ENCODE measurements at regions not wholly inside any gene's neighbourhood (a gene's known extent, or its start where the extent isn't known, plus 50 kb on each side); places are given as distances from the start of the nearest gene placed in this dataset.

DNA sequence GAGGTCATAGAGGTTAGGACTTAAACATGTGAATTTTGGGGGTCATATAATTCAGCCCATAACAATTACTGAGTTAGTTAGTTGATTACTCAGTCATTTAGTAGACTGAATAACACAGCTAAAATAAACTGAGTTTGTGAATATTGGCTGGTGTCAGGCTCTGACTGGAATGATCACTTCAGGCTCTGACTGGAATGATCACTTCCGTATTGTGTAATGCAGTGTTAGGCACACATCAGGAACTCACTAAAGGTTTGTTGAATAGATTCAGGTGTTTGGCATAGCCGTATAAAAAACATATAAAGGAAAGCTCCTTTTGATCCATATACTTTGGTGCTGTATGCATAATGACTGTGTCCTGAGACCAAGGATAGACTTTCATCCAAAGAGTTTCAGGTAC is 610.5 kb downstream of the INSC start:
- TF ChIP-seq, protein P1, sequence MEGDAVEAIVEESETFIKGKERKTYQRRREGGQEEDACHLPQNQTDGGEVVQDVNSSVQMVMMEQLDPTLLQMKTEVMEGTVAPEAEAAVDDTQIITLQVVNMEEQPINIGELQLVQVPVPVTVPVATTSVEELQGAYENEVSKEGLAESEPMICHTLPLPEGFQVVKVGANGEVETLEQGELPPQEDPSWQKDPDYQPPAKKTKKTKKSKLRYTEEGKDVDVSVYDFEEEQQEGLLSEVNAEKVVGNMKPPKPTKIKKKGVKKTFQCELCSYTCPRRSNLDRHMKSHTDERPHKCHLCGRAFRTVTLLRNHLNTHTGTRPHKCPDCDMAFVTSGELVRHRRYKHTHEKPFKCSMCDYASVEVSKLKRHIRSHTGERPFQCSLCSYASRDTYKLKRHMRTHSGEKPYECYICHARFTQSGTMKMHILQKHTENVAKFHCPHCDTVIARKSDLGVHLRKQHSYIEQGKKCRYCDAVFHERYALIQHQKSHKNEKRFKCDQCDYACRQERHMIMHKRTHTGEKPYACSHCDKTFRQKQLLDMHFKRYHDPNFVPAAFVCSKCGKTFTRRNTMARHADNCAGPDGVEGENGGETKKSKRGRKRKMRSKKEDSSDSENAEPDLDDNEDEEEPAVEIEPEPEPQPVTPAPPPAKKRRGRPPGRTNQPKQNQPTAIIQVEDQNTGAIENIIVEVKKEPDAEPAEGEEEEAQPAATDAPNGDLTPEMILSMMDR (IDR thresholded peaks at IDR 0.05; ENCODE audit: unreplicated experiment) = no peak
- H3K27ac Mint-ChIP-seq = no peak overlapping the region
- no peak for DNase-seq (ENCODE audit: low spot score in 2 of 2, unreplicated experiment in 2 of 2)
- no peak overlapping the region for H3K4me3 Mint-ChIP-seq
- H3K27me3 Mint-ChIP-seq (ENCODE audit: low read depth) = peaks cover 12% of the 10 kb centered on the region
- H3K36me3 Mint-ChIP-seq = no peaks in the 10 kb centered on the region
- H3K9me3 Mint-ChIP-seq = peaks cover 13% of the 10 kb centered on the region
- no peaks in the 10 kb centered on the region for H3K4me1 Mint-ChIP-seq

GRCh38 chr11:15726221-15726746 is 611.6 kb downstream of the INSC start:
- H3K4me1 Mint-ChIP-seq = no peaks in the 10 kb centered on the region
- peaks cover 13% of the 10 kb centered on the region for H3K9me3 Mint-ChIP-seq
- DNase-seq (ENCODE audit: low spot score in 2 of 2, unreplicated experiment in 2 of 2) = no peak
- H3K36me3 Mint-ChIP-seq = no peaks in the 10 kb centered on the region
- TF ChIP-seq, protein P1 (IDR thresholded peaks at IDR 0.05; ENCODE audit: unreplicated experiment) = no peak
- H3K27ac Mint-ChIP-seq = no peak overlapping the region
- H3K4me3 Mint-ChIP-seq = no peak overlapping the region
- H3K27me3 Mint-ChIP-seq (ENCODE audit: low read depth) = peaks cover 7% of the 10 kb centered on the region

- no peak overlapping the region for H3K4me3 Mint-ChIP-seq
- peaks cover 7% of the 10 kb centered on the region for H3K27me3 Mint-ChIP-seq (ENCODE audit: low read depth)
- no peaks in the 10 kb centered on the region for H3K4me1 Mint-ChIP-seq
- peaks cover 7% of the 10 kb centered on the region for H3K9me3 Mint-ChIP-seq
- H3K36me3 Mint-ChIP-seq = no peaks in the 10 kb centered on the region
- TF ChIP-seq, protein P1 (IDR thresholded peaks at IDR 0.05; ENCODE audit: unreplicated experiment) = no peak
- DNase-seq (ENCODE audit: low spot score in 2 of 2, unreplicated experiment in 2 of 2) = no peak
- no peak overlapping the region for H3K27ac Mint-ChIP-seq
These were observed 612.3 kb downstream of the INSC start for GRCh38 chr11:15726893-15727519.

DNA sequence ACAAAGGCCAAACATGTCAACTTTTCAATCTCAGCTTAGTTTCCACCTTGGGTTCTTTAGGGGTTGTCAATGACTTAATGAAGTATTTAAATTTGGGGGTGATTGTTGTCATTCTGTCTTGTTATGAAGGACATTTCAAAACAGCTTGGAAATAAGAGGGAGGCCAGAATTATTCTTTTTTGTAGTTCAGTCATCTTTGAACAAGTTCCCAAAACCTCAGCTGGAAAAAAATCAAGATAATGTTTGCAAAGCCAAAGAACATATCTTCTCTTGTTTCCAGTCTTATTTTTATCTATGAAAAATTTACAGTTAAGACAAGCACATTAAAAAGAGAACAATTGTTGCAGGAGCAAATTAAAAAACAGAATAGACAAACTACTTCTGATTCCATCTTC is 612.8 kb downstream of the INSC start:
- Mint-ChIP-seq H3K27me3 (ENCODE audit: low read depth) (peaks cover 7% of the 10 kb centered on the region), H3K27ac (no peak overlapping the region), H3K36me3 (no peaks in the 10 kb centered on the region), H3K4me3 (no peak overlapping the region), H3K4me1 (no peaks in the 10 kb centered on the region), H3K9me3 (peaks cover 2% of the 10 kb centered on the region)
- TF ChIP-seq, protein P1 (IDR thresholded peaks at IDR 0.05; ENCODE audit: unreplicated experiment) = no peak
- DNase-seq (ENCODE audit: low spot score in 2 of 2, unreplicated experiment in 2 of 2) = no peak

DNA sequence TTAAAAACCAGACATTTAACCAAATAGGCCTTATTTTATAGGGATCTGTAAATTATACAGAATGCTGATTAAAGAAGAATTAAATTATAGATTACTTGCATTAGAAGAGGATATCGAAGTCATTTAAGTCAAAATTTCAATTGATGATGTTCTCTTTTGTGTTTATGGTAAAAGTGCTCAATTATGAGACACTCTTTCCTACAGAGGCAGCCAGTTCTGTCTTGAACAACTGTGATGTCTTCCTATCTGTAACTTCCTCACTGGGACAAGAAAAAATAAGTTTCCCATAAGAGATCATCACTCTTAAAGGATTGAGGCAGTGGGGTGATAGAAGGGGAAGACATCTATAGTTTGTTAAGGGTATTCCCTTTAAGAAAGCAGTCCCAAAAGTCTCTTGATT is 613.5 kb downstream of the INSC start:
- Mint-ChIP-seq H3K36me3 (no peaks in the 10 kb centered on the region), H3K4me1 (no peaks in the 10 kb centered on the region), H3K27me3 (ENCODE audit: low read depth) (peaks cover 11% of the 10 kb centered on the region), H3K27ac (no peak overlapping the region), H3K4me3 (no peak overlapping the region), H3K9me3 (no peaks in the 10 kb centered on the region)
- TF ChIP-seq, protein P1 (IDR thresholded peaks at IDR 0.05; ENCODE audit: unreplicated experiment) = no peak
- DNase-seq (ENCODE audit: low spot score in 2 of 2, unreplicated experiment in 2 of 2) = no peak
